A673 (cell line): ENCODE measurements at regions not wholly inside any gene's neighbourhood (a gene's known extent, or its start where the extent isn't known, plus 50 kb on each side); places are given as distances from the start of the nearest gene placed in this dataset.

Experiments used
- BruUV-seq: library from RNA; stranded (reverse); fragments of 400-500 nt; replicated peaks from 2 replicates; lab custom pipeline; 2021; lab: Mats Ljungman, UMichigan
- CTCF ChIA-PET: fragments of 300-600 bp; sonication (Branson Sonifier 250); formaldehyde crosslinking; loops from one replicate; lab custom pipeline; 2022; ENCODE audit warnings: antibody characterized with exemption; lab: Charles Lee
- POLR2A ChIA-PET: fragments of 300-600 bp; sonication (Branson Sonifier 250); formaldehyde crosslinking; loops from one replicate; lab custom pipeline; 2022; ENCODE audit warnings: antibody characterized with exemption; ENCODE audit not compliant: low non-redundant PET; lab: Charles Lee
- DNase-seq: peaks from one replicate; pipeline ENCODE4 v3.0.0-alpha.2; 2015; ENCODE audit warnings: low spot score
- H3K27ac ChIP-seq: fragments of 200-600 bp; sonication (generic); 2 replicates; pipeline ENCODE4 v1.5.1; 2016; ENCODE audit warnings: mixed run types, low read depth, mild to moderate bottlenecking, mixed read lengths, antibody characterized with exemption, low read length; ENCODE audit not compliant: poor library complexity, severe bottlenecking
- H3K27me3 ChIP-seq: fragments of 200-600 bp; sonication (generic); replicated peaks from 2 replicates; pipeline ENCODE4 v1.6.1; 2017; ENCODE audit warnings: mixed run types, low read depth, mild to moderate bottlenecking, mixed read lengths, antibody characterized with exemption, low read length; ENCODE audit not compliant: insufficient read depth, poor library complexity
- H3K36me3 ChIP-seq: fragments of 200-600 bp; sonication (generic); 2 replicates; pipeline ENCODE4 v1.6.1; 2016; ENCODE audit warnings: mixed run types, mild to moderate bottlenecking, mixed read lengths, antibody characterized with exemption, low read length; ENCODE audit not compliant: insufficient read depth, poor library complexity, severe bottlenecking
- H3K4me1 ChIP-seq: fragments of 200-600 bp; sonication (generic); 2 replicates; pipeline ENCODE4 v1.6.1; 2017; ENCODE audit warnings: mixed run types, mild to moderate bottlenecking, mixed read lengths, antibody characterized with exemption, low read length; ENCODE audit not compliant: insufficient read depth, poor library complexity, severe bottlenecking
- H3K4me3 ChIP-seq: fragments of 200-600 bp; sonication (generic); 2 replicates; pipeline ENCODE4 v1.5.1; 2016; ENCODE audit warnings: low read depth, mixed run types, mild to moderate bottlenecking, mixed read lengths, low read length; ENCODE audit not compliant: poor library complexity, severe bottlenecking
- H3K9me3 ChIP-seq: fragments of 200-600 bp; sonication (generic); 2 replicates; pipeline ENCODE4 v1.6.1; 2016; ENCODE audit warnings: mixed run types, low read depth, mild to moderate bottlenecking, mixed read lengths, antibody characterized with exemption, low read length; ENCODE audit not compliant: poor library complexity, severe bottlenecking
- CTCF ChIP-seq: fragments of 300-800, 200-600 bp; sonication (generic); conservative IDR thresholded peaks from 2 replicates; pipeline ENCODE4 v1.5.1; 2017; ENCODE audit warnings: low read depth, mild to moderate bottlenecking, antibody characterized with exemption, low read length, moderate library complexity, mixed read lengths
- EZH2 ChIP-seq: fragments of 200-600 bp; sonication (generic); IDR thresholded peaks from 2 replicates; pipeline ENCODE4 v1.6.1; 2017; ENCODE audit warnings: borderline replicate concordance, low read depth, mild to moderate bottlenecking, mixed read lengths, antibody characterized with exemption, low read length; ENCODE audit not compliant: poor library complexity, severe bottlenecking
- intact Hi-C: fragments of 100-400 bp; cut with micrococcal nuclease; formaldehyde crosslinking; loops from one replicate; pipeline ENCODE4 v1.10.0; 2022; ENCODE audit not compliant: unreplicated experiment

GRCh38 chr17:56739776-56740175 is 93.9 kb downstream of the C17orf67 start:
- no peaks in the 10 kb centered on the region for H3K4me1 ChIP-seq
- DNase-seq, result no peak
- H3K9me3 ChIP-seq, result no peaks in the 10 kb centered on the region
- no TSS peak for BruUV-seq
- no peaks in the 10 kb centered on the region for H3K27me3 ChIP-seq
- no peak for TF ChIP-seq CTCF
- H3K27ac ChIP-seq, result no peak overlapping the region
- no peaks in the 10 kb centered on the region for H3K36me3 ChIP-seq
- ChIA-PET CTCF (no interaction called here), POLR2A (no interaction called here)
- intact Hi-C loops, result no loop called here
- H3K4me3 ChIP-seq, result no peak overlapping the region

- DNase-seq, result no peak
- no TSS peak for BruUV-seq
- ChIA-PET POLR2A (no interaction called here), CTCF (no interaction called here)
- TF ChIP-seq CTCF (no peak), EZH2 (no peak)
- Histone ChIP-seq H3K9me3 (no peaks in the 10 kb centered on the region), H3K4me1 (no peaks in the 10 kb centered on the region), H3K27ac (no peak overlapping the region), H3K36me3 (no peaks in the 10 kb centered on the region), H3K4me3 (no peak overlapping the region), H3K27me3 (no peaks in the 10 kb centered on the region)
- intact Hi-C loops, result no loop called here
Measured at GRCh38 chr17:56740481-56740880, 93.2 kb downstream of the C17orf67 start.
